GM12878 (cell line): ENCODE measurements at regions not wholly inside any gene's neighbourhood (a gene's known extent, or its start where the extent isn't known, plus 50 kb on each side); places are given as distances from the start of the nearest gene placed in this dataset.

Experiments
- ATAC-seq: fragments of 200-7000 bp; cut with Tn5 transposase; 3 replicates; pipeline ENCODE4 v1.9.1; 2020; ENCODE audit warnings: mild to moderate bottlenecking, moderate library complexity
- BruUV-seq: library from RNA; stranded (reverse); fragments of 400-500 nt; replicated peaks from 2 replicates; lab custom pipeline; 2021; lab: Mats Ljungman, UMichigan
- CTCF ChIA-PET: fragments of 300-600 bp; sonication (Branson Sonifier 250); formaldehyde crosslinking; extraction: SDS; loops from one replicate; lab custom pipeline; 2021; ENCODE audit warnings: inconsistent platforms; lab: Yijun Ruan, JAX
- POLR2A ChIA-PET: fragments of 350-600 bp; formaldehyde crosslinking; extraction: SDS; loops from one replicate; lab custom pipeline; 2021; ENCODE audit warnings: inconsistent platforms; lab: Charles Lee
- RAD21 ChIA-PET: fragments of 300-600 bp; sonication (Branson Sonifier 250); formaldehyde crosslinking; loops from one replicate; lab custom pipeline; 2023; ENCODE audit warnings: antibody characterized with exemption; ENCODE audit not compliant: unreplicated experiment; lab: Charles Lee
- SMC1A ChIA-PET: fragments of 300-600 bp; sonication (Branson Sonifier 250); formaldehyde crosslinking; loops from one replicate; lab custom pipeline; 2023; ENCODE audit not compliant: unreplicated experiment, uncharacterized antibody; lab: Charles Lee
- DNase-seq: peaks from one replicate; pipeline ENCODE4 v3.0.0-alpha.2; 2011; ENCODE audit warnings: low read depth, low spot score
- FAIRE-seq: peaks from 3 replicates; lab custom pipeline; 2011; peaks lifted over from hg19 to GRCh38; lab: Jason Lieb, UNC
- H2AFZ ChIP-seq: 2 replicates; pipeline ENCODE4 v1.6.0; 2011; ENCODE audit warnings: low read depth, low read length, control low read depth; ENCODE audit not compliant: control insufficient read depth
- H3K27ac ChIP-seq: 2 replicates; pipeline ENCODE4 v1.5.1; 2011; ENCODE audit warnings: control low read depth; ENCODE audit not compliant: control insufficient read depth, insufficient read depth
- H3K27me3 ChIP-seq, 2 experiments: replicated peaks in 1 of 2; 2 replicates each; pipeline versions ENCODE4 v1.6.0 to v1.6.1; 2011; ENCODE audit warnings: low read length in 1 of 2; ENCODE audit not compliant: control insufficient read depth in 2 of 2, insufficient read depth in 2 of 2
- H3K36me3 ChIP-seq, 2 experiments: 2 replicates each; pipeline ENCODE4 v1.5.1; 2011; ENCODE audit warnings: low read length in 1 of 2; ENCODE audit not compliant: control insufficient read depth in 2 of 2, insufficient read depth in 2 of 2
- H3K4me1 ChIP-seq: 2 replicates; pipeline ENCODE4 v1.6.1; 2011; ENCODE audit warnings: mild to moderate bottlenecking, low read length, moderate library complexity, mixed read lengths; ENCODE audit not compliant: control insufficient read depth, insufficient read depth
- H3K4me2 ChIP-seq: 2 replicates; pipeline ENCODE4 v1.6.0; 2011; ENCODE audit warnings: control low read depth; ENCODE audit not compliant: control insufficient read depth, insufficient read depth
- H3K4me3 ChIP-seq: fragments of 200-600 bp; sonication (generic); 2 replicates; pipeline ENCODE4 v1.5.1; 2016
- H3K79me2 ChIP-seq: 2 replicates; pipeline ENCODE4 v1.6.0; 2011; ENCODE audit warnings: low read length; ENCODE audit not compliant: control insufficient read depth, insufficient read depth
- H3K9ac ChIP-seq: 2 replicates; pipeline ENCODE4 v1.8.0; 2011; ENCODE audit warnings: low read length, control low read depth, mixed read lengths; ENCODE audit not compliant: control insufficient read depth, insufficient read depth
- H3K9me3 ChIP-seq: replicated peaks from 3 replicates; pipeline ENCODE4 v1.5.1; 2011; ENCODE audit warnings: mild to moderate bottlenecking, low read length; ENCODE audit not compliant: control insufficient read depth, insufficient read depth
- H4K20me1 ChIP-seq: 2 replicates; pipeline ENCODE4 v1.6.0; 2011; ENCODE audit not compliant: control insufficient read depth, insufficient read depth
- CBX5 ChIP-seq: sonication (generic); IDR thresholded peaks from 2 replicates; pipeline ENCODE4 v1.6.1; 2016; ENCODE audit warnings: low read depth, moderate library complexity, mild to moderate bottlenecking, inconsistent platforms
- HDAC6 ChIP-seq: fragments of 200-600 bp; sonication (generic); IDR thresholded peaks from one replicate; pipeline ENCODE4 v1.8.0; 2017; ENCODE audit warnings: antibody characterized with exemption; ENCODE audit not compliant: unreplicated experiment
- KDM1A ChIP-seq: fragments of 200-600 bp; sonication (generic); IDR thresholded peaks from 2 replicates; pipeline ENCODE4 v1.6.1; 2016; ENCODE audit warnings: borderline replicate concordance
- MEF2A ChIP-seq: IDR thresholded peaks from 2 replicates; pipeline ENCODE4 v1.6.1; 2011; ENCODE audit warnings: low read depth, mild to moderate bottlenecking, low read length, moderate library complexity; ENCODE audit not compliant: insufficient read depth
- MYC ChIP-seq: IDR thresholded peaks from 2 replicates; pipeline ENCODE4 v1.6.1; 2011; ENCODE audit warnings: mild to moderate bottlenecking, low read length, moderate library complexity, inconsistent platforms; ENCODE audit not compliant: insufficient read depth, insufficient replicate concordance, insufficient read length, severe bottlenecking
- PML ChIP-seq: IDR thresholded peaks from 2 replicates; pipeline ENCODE4 v1.6.1; 2012; ENCODE audit warnings: low read length, inconsistent platforms
- SREBF1 ChIP-seq: IDR thresholded peaks from 2 replicates; pipeline ENCODE4 v1.6.1; 2012; ENCODE audit warnings: mild to moderate bottlenecking, low read length
- SREBF2 ChIP-seq: IDR thresholded peaks from 2 replicates; pipeline ENCODE4 v1.6.1; 2012; ENCODE audit warnings: mild to moderate bottlenecking, low read length
- SUPT20H ChIP-seq: IDR thresholded peaks from 2 replicates; pipeline ENCODE4 v1.6.1; 2011; ENCODE audit warnings: low read depth, mild to moderate bottlenecking, low read length, moderate library complexity, borderline replicate concordance; ENCODE audit not compliant: control insufficient read depth
- WGBS: methylation state at CpG from one replicate; pipeline ENCODE4 v1.1.6; 2016; ENCODE audit warnings: low lambda C conversion rate; ENCODE audit not compliant: insufficient replicate concordance, insufficient coverage; ENCODE audit errors: missing lambda C conversion rate; 5-methylcytosine and 5-hydroxymethylcytosine counted together
- in situ Hi-C: fragments of 300-500 bp; cut with MboI; formaldehyde crosslinking; loops from 9 replicates; pipeline ENCODE4 v1.14.3; 2018; ENCODE audit warnings: mixed read lengths
- intact Hi-C: fragments of 100-400 bp; cut with micrococcal nuclease; formaldehyde crosslinking; loops from one replicate; pipeline ENCODE4 v1.14.2; 2022; ENCODE audit not compliant: unreplicated experiment

DNA sequence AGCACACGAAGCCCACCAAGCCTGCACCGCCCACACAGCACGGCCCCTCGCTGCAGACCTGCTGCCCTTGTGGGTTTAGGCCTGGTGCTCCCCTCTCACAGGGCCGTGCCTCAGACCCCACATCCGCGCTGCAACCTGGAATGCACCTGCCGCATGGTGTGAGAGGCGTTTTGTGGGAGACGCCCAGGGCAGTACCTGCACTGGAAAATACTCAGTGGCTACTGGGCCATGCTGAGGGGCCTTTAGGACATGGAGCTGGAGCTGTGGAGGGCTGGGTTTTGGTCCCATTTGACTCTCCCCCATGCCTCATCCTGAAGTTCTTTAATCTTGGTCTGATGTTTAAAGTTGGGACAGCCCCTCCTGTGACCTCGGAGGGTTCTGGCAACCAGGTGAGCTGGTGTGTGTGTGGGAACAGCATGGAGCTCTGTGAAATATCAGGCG lies 116.3 kb downstream of the ERMARD start (continued):
- TF ChIP-seq CBX5: no peak
- no peak for TF ChIP-seq SREBF1
- TF ChIP-seq MYC: no peak
- TF ChIP-seq HDAC6: no peak

DNA sequence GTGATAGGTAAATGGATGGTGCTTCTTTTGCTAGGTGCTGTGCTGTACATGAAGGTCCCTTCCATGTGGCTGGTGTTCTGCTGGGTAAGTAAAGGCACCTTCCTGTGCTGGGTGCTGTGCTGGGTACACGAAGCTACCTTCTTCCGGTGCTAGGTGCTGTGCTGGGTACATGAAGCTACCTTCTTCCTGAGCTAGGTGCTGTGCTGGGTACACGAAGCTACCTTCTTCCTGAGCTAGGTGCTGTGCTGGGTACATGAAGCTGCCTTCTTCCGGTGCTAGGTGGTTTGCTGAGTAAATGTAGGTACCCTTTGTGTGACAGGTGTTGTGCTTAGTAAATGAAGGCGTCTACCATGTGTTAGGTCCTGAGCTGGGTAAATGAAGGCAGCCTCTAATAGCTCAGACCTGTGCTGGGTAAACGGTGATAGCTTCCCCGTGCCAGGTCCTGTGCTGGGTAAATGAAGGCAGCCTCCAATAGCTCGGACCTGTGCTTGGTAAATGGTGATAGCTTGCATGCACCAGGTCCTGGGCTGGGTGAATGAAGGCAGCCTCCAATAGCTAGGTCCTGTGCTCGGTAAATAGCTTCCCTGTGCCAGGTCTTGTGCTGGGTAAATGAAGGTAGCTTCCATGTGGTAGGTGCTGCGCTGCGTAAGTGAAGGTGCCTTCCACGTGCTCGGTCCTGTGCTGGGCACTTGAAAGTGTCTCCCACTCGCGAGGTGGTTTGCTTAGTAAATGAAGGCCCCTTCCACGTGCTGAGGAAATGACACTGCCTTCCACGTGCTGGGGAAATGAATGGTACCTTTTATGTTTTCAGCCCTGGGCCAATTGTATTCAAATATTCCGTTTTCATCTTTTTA lies 115.5 kb downstream of the ERMARD start:
- DNase-seq: no peak
- 33% methylated on average over 18 of the region's 18 CpGs for WGBS
- Histone ChIP-seq H3K9ac (no peak overlapping the region), H3K27ac (no peak overlapping the region), H2AFZ (no peak overlapping the region), H3K79me2 (no peaks in the 10 kb centered on the region), H3K27me3 (no peaks in the 10 kb centered on the region)
- in situ Hi-C loops: no loop called here
- no peak for FAIRE-seq
- POLR2A ChIA-PET: no interaction called here
- BruUV-seq: no TSS peak
- TF ChIP-seq MEF2A: no peak
- no peak for TF ChIP-seq SREBF2
- no peak for TF ChIP-seq PML
- TF ChIP-seq SUPT20H: no peak
- no peak for TF ChIP-seq KDM1A
- TF ChIP-seq, all 136 proteins: peak for 0
- no peaks in the 10 kb centered on the region for H3K4me1 ChIP-seq
- no peak overlapping the region for H3K4me2 ChIP-seq
- H4K20me1 ChIP-seq: no peaks in the 10 kb centered on the region
- SMC1A ChIA-PET: interaction anchor here (0.9 kb wide), 1 partner anchor 35 kb away, joined by 3 read pairs; no protein-coding TSS in a partner anchor
- no peak for ATAC-seq
- RAD21 ChIA-PET: no interaction called here
- CTCF ChIA-PET: no interaction called here
- no peaks in the 10 kb centered on the region for H3K36me3 ChIP-seq
- no peak overlapping the region for H3K4me3 ChIP-seq
- intact Hi-C loops: no loop called here
- H3K9me3 ChIP-seq: no peaks in the 10 kb centered on the region
